Psoas muscle (tissue), 7 donors: ENCODE measurements at regions not wholly inside any gene's neighbourhood (a gene's known extent, or its start where the extent isn't known, plus 50 kb on each side); places are given as distances from the start of the nearest gene placed in this dataset.

Source experiments
- ATAC-seq, 4 donors: fragments of 200-7000 bp; cut with Tn5 transposase; one replicate each; pipeline ENCODE4 v1.9.1; 2020; ENCODE audit warnings: moderate library complexity in 3 of 4, mild to moderate bottlenecking in 2 of 4
- DNase-seq, 2 donors: peaks; one replicate each; pipeline ENCODE4 v3.0.0-alpha.2; 2020
- H3K27ac ChIP-seq: fragments of 200-600 bp; one replicate; pipeline ENCODE4 v1.8.0; 2022
- H3K27me3 ChIP-seq, 3 donors: fragments of 200-600 bp in 1 of 3; one replicate each; pipeline versions ENCODE4 v1.6.1 to v1.8.0; 2013 to 2022; ENCODE audit warnings: low read length in 2 of 3, mild to moderate bottlenecking in 2 of 3, moderate library complexity in 1 of 3; ENCODE audit not compliant: insufficient read depth in 3 of 3
- H3K36me3 ChIP-seq, 2 donors: fragments of 200-600 bp in 1 of 2; one replicate each; pipeline versions ENCODE4 v1.6.1 to v1.8.0; 2013 to 2022; ENCODE audit warnings: low read depth in 1 of 2, mild to moderate bottlenecking in 1 of 2, moderate library complexity in 1 of 2; ENCODE audit not compliant: insufficient read depth in 1 of 2
- H3K4me1 ChIP-seq: fragments of 200-600 bp; one replicate; pipeline ENCODE4 v1.8.0; 2022
- H3K4me3 ChIP-seq: fragments of 200-600 bp; one replicate; pipeline ENCODE4 v1.8.0; 2022; ENCODE audit warnings: mild to moderate bottlenecking
- H3K9me3 ChIP-seq: fragments of 200-600 bp; one replicate; pipeline ENCODE4 v1.8.0; 2022
- CTCF ChIP-seq: fragments of 200-600 bp; IDR thresholded peaks from one replicate; pipeline ENCODE4 v1.8.0; 2022; ENCODE audit warnings: antibody characterized with exemption
- WGBS, 3 donors: extraction: QIAGEN DNeasy Blood & Tissue Kit; methylation state at CpG; one replicate each; pipeline versions ENCODE4 v1.1.6 to v1.1.7; 2013; 5-methylcytosine and 5-hydroxymethylcytosine counted together
- intact Hi-C, 2 donors: fragments of 100-400 bp; cut with DNase I; formaldehyde crosslinking; loops; one replicate each; pipeline versions ENCODE4 v1.11.0 to v1.14.2; 2022
- donor health status: healthy with polysubstance abuse.
- donor health status: DM: no; HTN: no; CAD: no; lungs with moderate emphysema.
- donor health status: Bipolar disorder and iron deficiency.
- donor health status: healthy.
- donor health status: DM: yes; HTN: yes; CAD: no.
- donor health status: DM: no; HTN: no; CAD: no.
- donor health status: DM: yes; HTN: yes; CAD: no.

DNA sequence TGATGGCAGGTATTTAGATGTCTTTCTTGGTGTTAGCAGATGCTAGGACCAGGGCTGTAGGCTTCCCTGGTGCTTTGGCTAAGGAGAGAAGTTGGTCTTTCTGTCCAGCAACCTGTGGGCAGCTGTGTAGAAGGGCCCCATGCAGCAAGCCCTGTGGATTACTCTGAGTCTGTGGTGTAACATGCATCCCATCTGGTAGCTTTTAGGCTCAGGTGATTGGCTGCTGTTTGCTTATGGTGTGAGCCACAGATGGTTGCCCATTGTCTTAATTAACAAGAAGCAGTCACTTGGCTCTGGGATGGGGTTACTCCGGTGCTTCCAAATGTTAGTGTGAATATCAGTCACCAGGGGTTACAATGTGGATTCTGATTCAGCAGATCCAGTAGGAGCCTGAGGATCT lies 368.6 kb upstream of the C2CD4B start:
- intact Hi-C loops, result no loop called here
- Histone ChIP-seq H3K27ac (no peak overlapping the region), H3K4me1 (peaks cover 6% of the 10 kb centered on the region), H3K36me3 (no peaks in the 10 kb centered on the region), H3K9me3 (no peaks in the 10 kb centered on the region), H3K4me3 (no peak overlapping the region), H3K27me3 (no peaks in the 10 kb centered on the region)
- no peak for TF ChIP-seq CTCF
- DNase-seq (no peak), ATAC-seq (peak in 1 of 4 donors; percentile 41)
- 47 to 79% (median 56%) methylated on average over 1 of the region's 1 CpG for WGBS, 3 donors

- H3K4me1 ChIP-seq, result peaks cover 6% of the 10 kb centered on the region
- H3K27ac ChIP-seq, result no peak overlapping the region
- no peaks in the 10 kb centered on the region for H3K36me3 ChIP-seq
- TF ChIP-seq CTCF, result no peak
- H3K27me3 ChIP-seq, result no peaks in the 10 kb centered on the region
- no peak for ATAC-seq
- DNase-seq, result no peak
- 56 to 79% (median 68%) methylated on average over 2 of the region's 2 CpGs for WGBS, 3 donors
- no peaks in the 10 kb centered on the region for H3K9me3 ChIP-seq
- H3K4me3 ChIP-seq, result no peak overlapping the region
- intact Hi-C loops, result no loop called here
Observed at GRCh38 chr15:62534996-62535395, 369.9 kb upstream of the C2CD4B start.

GRCh38 chr15:62539236-62539635 lies 374.2 kb upstream of the C2CD4B start:
- ATAC-seq, result no peak

GRCh38 chr15:62541250-62541649 lies 376.2 kb upstream of the C2CD4B start:
- 65 to 72% (median 70%) methylated on average over 4 of the region's 4 CpGs for WGBS, 3 donors
- peaks cover 8% of the 10 kb centered on the region for H3K4me1 ChIP-seq

More at GRCh38 chr15:62539236-62539635, 374.2 kb upstream of the C2CD4B start:
- Histone ChIP-seq H3K27me3 (no peaks in the 10 kb centered on the region), H3K4me1 (no peaks in the 10 kb centered on the region), H3K9me3 (no peaks in the 10 kb centered on the region), H3K36me3 (no peaks in the 10 kb centered on the region), H3K4me3 (no peak overlapping the region), H3K27ac (no peak overlapping the region)
- WGBS, 3 donors, result 92 to 97% (median 93%) methylated on average over 1 of the region's 1 CpG
- TF ChIP-seq CTCF, result no peak
- intact Hi-C loops, result no loop called here
- no peak for DNase-seq

More at GRCh38 chr15:62541250-62541649, 376.2 kb upstream of the C2CD4B start:
- DNase-seq, result no peak
- H3K36me3 ChIP-seq, result no peaks in the 10 kb centered on the region
- intact Hi-C loops, result no loop called here
- H3K27ac ChIP-seq, result no peak overlapping the region
- TF ChIP-seq CTCF, result no peak
- no peak for ATAC-seq
- no peaks in the 10 kb centered on the region for H3K27me3 ChIP-seq
- H3K9me3 ChIP-seq, result no peaks in the 10 kb centered on the region
- H3K4me3 ChIP-seq, result no peak overlapping the region
